Fibroblast of lung (primary cell): ENCODE measurements at regions not wholly inside any gene's neighbourhood (a gene's known extent, or its start where the extent isn't known, plus 50 kb on each side); places are given as distances from the start of the nearest gene placed in this dataset.

Experiments
- DNase-seq, 2 donors: peaks; one replicate each; pipeline versions ENCODE4 v3.0.0 to v3.0.0-alpha.2; 2010; ENCODE audit warnings: low read depth in 2 of 2
- H2AFZ ChIP-seq: 2 replicates; pipeline ENCODE4 v1.5.1; 2012; ENCODE audit warnings: low read length, control low read depth, inconsistent platforms
- H3K27ac ChIP-seq: 2 replicates; pipeline ENCODE4 v1.5.1; 2011; ENCODE audit warnings: low read length, control low read depth; ENCODE audit not compliant: insufficient read depth
- H3K27me3 ChIP-seq: 2 replicates; pipeline ENCODE4 v1.5.1; 2011; ENCODE audit warnings: mild to moderate bottlenecking, low read length; ENCODE audit not compliant: control insufficient read depth, insufficient read depth
- H3K36me3 ChIP-seq: 2 replicates; pipeline ENCODE4 v1.5.1; 2011; ENCODE audit warnings: low read length; ENCODE audit not compliant: control insufficient read depth, insufficient read depth
- H3K4me1 ChIP-seq: 2 replicates; pipeline ENCODE4 v1.5.1; 2011; ENCODE audit warnings: low read length; ENCODE audit not compliant: control insufficient read depth, insufficient read depth; ENCODE audit errors: extremely low read depth
- H3K4me2 ChIP-seq: 2 replicates; pipeline ENCODE4 v1.5.1; 2011; ENCODE audit warnings: low read length, control low read depth; ENCODE audit not compliant: insufficient read depth; ENCODE audit errors: extremely low read depth
- H3K4me3 ChIP-seq, 4 experiments: fragments of 200-600 bp in 1 of 4; sonication (generic) in 1 of 4; replicated peaks in 1 of 4; 2 replicates each; pipeline ENCODE4 v1.5.1; 2011 to 2016; ENCODE audit warnings: low read length in 4 of 4, low read depth in 3 of 4, mild to moderate bottlenecking in 3 of 4, control low read depth in 2 of 4, inconsistent platforms in 1 of 4, mixed read lengths in 1 of 4; ENCODE audit not compliant: insufficient read depth in 1 of 4; ENCODE audit errors: control extremely low read depth in 1 of 4
- H3K79me2 ChIP-seq: 2 replicates; pipeline ENCODE4 v1.5.1; 2012; ENCODE audit warnings: mild to moderate bottlenecking, low read length, inconsistent platforms; ENCODE audit not compliant: control insufficient read depth, insufficient read depth
- H3K9ac ChIP-seq: 2 replicates; pipeline ENCODE4 v1.5.1; 2011; ENCODE audit warnings: mild to moderate bottlenecking, low read length, control low read depth; ENCODE audit not compliant: insufficient read depth
- H3K9me3 ChIP-seq: 2 replicates; pipeline ENCODE4 v1.5.1; 2012; ENCODE audit warnings: low read depth, low read length; ENCODE audit not compliant: control insufficient read depth, insufficient read depth
- H4K20me1 ChIP-seq: 2 replicates; pipeline ENCODE4 v1.5.1; 2011; ENCODE audit warnings: low read length; ENCODE audit not compliant: control insufficient read depth, insufficient read depth; ENCODE audit errors: extremely low read depth
- CTCF ChIP-seq, 2 donors: IDR thresholded peaks in 1 of 2; conservative IDR thresholded peaks in 1 of 2; 1 replicate in 1 of 2; 2 replicates in 1 of 2; pipeline ENCODE4 v1.5.1; 2011 to 2012; ENCODE audit warnings: low read length in 2 of 2, control low read depth in 1 of 2, inconsistent platforms in 1 of 2, low read depth in 1 of 2, mild to moderate bottlenecking in 1 of 2
- EZH2 ChIP-seq: IDR thresholded peaks from 2 replicates; pipeline ENCODE4 v1.5.1; 2012; ENCODE audit warnings: low read length, control low read depth, mild to moderate bottlenecking; ENCODE audit errors: missing control alignments

GRCh38 chr12:110995016-110995415, 74.6 kb upstream of the MYL2 start:
- Histone ChIP-seq H3K36me3 (no peaks in the 10 kb centered on the region), H4K20me1 (no peaks in the 10 kb centered on the region), H3K4me2 (no peak overlapping the region), H3K27me3 (no peaks in the 10 kb centered on the region), H2AFZ (no peak overlapping the region), H3K9ac (no peak overlapping the region), H3K79me2 (no peaks in the 10 kb centered on the region), H3K4me3 (no peak overlapping the region), H3K4me1 (no peaks in the 10 kb centered on the region), H3K9me3 (no peaks in the 10 kb centered on the region), H3K27ac (no peak overlapping the region)
- TF ChIP-seq EZH2 = no peak
- DNase-seq = no peak

- Histone ChIP-seq H3K4me3 (no peak overlapping the region), H3K9ac (no peak overlapping the region), H3K79me2 (no peaks in the 10 kb centered on the region), H3K27me3 (no peaks in the 10 kb centered on the region), H3K4me2 (no peak overlapping the region), H3K4me1 (no peaks in the 10 kb centered on the region), H3K36me3 (no peaks in the 10 kb centered on the region), H4K20me1 (no peaks in the 10 kb centered on the region), H3K9me3 (no peaks in the 10 kb centered on the region), H3K27ac (no peak overlapping the region), H2AFZ (no peak overlapping the region)
- no peak for DNase-seq
- TF ChIP-seq EZH2 = no peak
- no peak for TF ChIP-seq CTCF (conservative IDR thresholded peaks at IDR 0.05 in 1 of 2, IDR thresholded peaks at IDR 0.05 in 1 of 2; ENCODE audit: low read depth in 1 of 2, low read length in 2 of 2)
Observed at GRCh38 chr12:110993434-110993833, 73.1 kb upstream of the MYL2 start.

- Histone ChIP-seq H3K79me2 (no peaks in the 10 kb centered on the region), H3K9ac (no peak overlapping the region), H3K4me1 (no peaks in the 10 kb centered on the region), H2AFZ (no peak overlapping the region), H3K27ac (no peak overlapping the region), H3K4me2 (no peak overlapping the region), H4K20me1 (no peaks in the 10 kb centered on the region), H3K27me3 (no peaks in the 10 kb centered on the region), H3K36me3 (no peaks in the 10 kb centered on the region), H3K4me3 (no peak overlapping the region), H3K9me3 (no peaks in the 10 kb centered on the region)
- DNase-seq = no peak
- TF ChIP-seq CTCF (conservative IDR thresholded peaks at IDR 0.05 in 1 of 2, IDR thresholded peaks at IDR 0.05 in 1 of 2; ENCODE audit: low read depth in 1 of 2, low read length in 2 of 2) = no peak
- TF ChIP-seq EZH2 = no peak
Observed at GRCh38 chr12:110992909-110993308, 72.5 kb upstream of the MYL2 start.
